GM12891 (cell line): ENCODE measurements at regions not wholly inside any gene's neighbourhood (a gene's known extent, or its start where the extent isn't known, plus 50 kb on each side); places are given as distances from the start of the nearest gene placed in this dataset.

Experiments
- POLR2A ChIP-seq: IDR thresholded peaks from 2 replicates; pipeline ENCODE4 v1.6.1; 2011; ENCODE audit warnings: low read depth, low read length, control low read depth
- POLR2AphosphoS5 ChIP-seq: IDR thresholded peaks from 2 replicates; pipeline ENCODE4 v1.6.1; 2011; ENCODE audit warnings: low read depth, low read length, control low read depth
- SPI1 ChIP-seq: IDR thresholded peaks from 2 replicates; pipeline ENCODE4 v1.6.1; 2011; ENCODE audit warnings: low read depth, low read length, control low read depth

GRCh38 chr11:32164836-32165235 lies 74.0 kb downstream of the RCN1 start:
- TF ChIP-seq POLR2AphosphoS5 (no peak), POLR2A (no peak), SPI1 (no peak)
